ENCODE measurements at regions not wholly inside any gene's neighbourhood (a gene's known extent, or its start where the extent isn't known, plus 50 kb on each side); places are given as distances from the start of the nearest gene placed in this dataset.

DNA sequence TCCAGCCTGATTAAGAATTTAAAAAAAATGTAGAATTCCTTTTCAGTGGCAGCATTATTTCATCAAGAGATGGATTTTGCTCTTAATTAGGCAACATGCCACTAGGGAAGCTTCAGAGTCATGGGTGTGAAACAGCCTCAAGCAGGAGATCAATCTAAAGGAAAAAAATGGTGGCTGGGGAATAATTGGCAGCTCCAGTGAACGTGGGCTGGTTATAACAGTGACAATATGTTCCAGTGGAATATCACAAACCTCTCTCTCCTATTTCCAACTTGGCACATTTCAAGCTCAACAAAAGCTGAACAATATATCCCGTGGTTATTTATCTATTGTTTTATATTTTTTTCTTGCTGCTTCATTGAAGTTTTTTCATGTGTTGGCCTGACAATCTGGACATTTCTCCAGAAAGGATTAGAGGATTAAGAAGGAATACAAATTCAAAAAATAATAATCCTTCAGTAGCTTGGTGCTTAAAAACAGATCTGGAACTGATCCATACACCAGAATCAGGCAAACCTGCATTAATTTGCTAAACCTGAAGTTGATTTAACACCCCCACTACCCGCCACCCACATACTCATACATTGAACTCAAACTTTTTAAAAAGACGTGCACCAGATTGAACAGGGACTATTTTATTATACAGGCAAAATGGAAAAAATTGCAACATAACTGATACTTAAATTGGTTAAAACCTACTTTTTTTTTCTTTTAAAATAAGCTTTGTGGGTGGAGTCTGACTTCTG lies 255.9 kb upstream of the SPRED2 start:
- Histone ChIP-seq H3K27me3 (ENCODE audit: control insufficient read depth, insufficient read depth, low read length) (no peaks in the 10 kb centered on the region), H3K4me1 (ENCODE audit: control insufficient read depth, insufficient read depth, low read length) (no peaks in the 10 kb centered on the region), H3K36me3 (ENCODE audit: control insufficient read depth, insufficient read depth, low read length) (no peaks in the 10 kb centered on the region), H3K9me3 (ENCODE audit: control insufficient read depth, insufficient read depth, low read length) (no peaks in the 10 kb centered on the region), H3K4me3 (ENCODE audit: low read depth, low read length) (no peak overlapping the region), H3K27ac (ENCODE audit: low read depth, low read length) (no peak overlapping the region)
- DNase-seq (ENCODE audit: low read depth in 4 of 6, low spot score in 6 of 6) = peak in 2 of 6 donors; percentile 57 to 87
- WGBS (ENCODE audit: insufficient coverage) = no CpG with 5 or more reads among the region's 4 CpGs

DNA sequence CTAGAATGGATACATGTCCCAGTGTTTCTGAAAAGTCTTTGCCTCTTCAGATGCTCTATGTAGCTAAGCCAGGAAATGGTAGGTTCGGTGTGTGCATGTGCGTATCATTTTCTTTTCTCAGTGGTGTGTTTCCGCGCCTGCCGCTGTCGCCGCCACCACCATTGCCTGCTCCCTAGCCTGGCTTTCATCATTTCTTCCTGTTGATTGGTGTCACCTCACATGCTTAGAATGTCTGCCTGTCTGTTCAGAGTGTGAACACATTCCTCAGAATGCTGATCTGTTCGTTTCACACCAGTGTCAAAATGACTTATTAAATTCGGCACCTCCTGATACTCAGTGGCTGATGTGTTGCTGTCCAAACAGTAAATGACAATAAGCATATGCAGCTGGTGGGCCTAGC lies 255.2 kb upstream of the SPRED2 start:
- 79% methylated on average over 7 of the region's 9 CpGs for WGBS (ENCODE audit: insufficient coverage)
- H3K36me3 ChIP-seq (ENCODE audit: control insufficient read depth, insufficient read depth, low read length) = no peaks in the 10 kb centered on the region

DNA sequence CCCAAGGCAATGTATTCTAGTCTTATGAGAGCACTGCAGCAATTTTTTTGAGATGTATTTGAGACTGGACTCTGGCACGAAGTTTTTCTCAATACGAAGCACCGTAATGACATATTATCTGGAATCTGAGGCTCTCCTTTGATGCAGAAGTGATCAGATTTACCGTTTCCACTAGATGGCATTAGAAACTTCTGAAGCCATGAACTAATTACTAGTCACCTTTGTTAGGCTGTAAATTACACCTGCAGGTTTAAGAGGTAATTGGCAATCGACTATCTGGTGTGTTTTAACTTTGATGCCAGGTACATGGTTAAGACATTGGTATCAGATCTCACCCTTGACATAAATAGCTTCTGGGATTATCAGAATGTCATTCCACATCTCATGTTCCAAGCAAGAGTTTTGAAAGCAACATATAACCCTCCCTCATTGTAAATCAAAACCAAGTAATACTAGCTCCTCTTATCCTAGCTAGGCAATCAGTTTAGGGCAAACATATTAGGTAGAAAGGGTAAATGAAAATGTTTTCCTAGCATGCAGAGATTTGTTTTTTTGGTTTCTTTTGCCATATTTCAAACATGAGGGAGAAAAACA lies 254.6 kb upstream of the SPRED2 start:
- no peaks in the 10 kb centered on the region for H3K27me3 ChIP-seq (ENCODE audit: control insufficient read depth, insufficient read depth, low read length)
- 96% methylated on average over 3 of the region's 5 CpGs for WGBS (ENCODE audit: insufficient coverage)
- H3K4me1 ChIP-seq (ENCODE audit: control insufficient read depth, insufficient read depth, low read length) = no peaks in the 10 kb centered on the region
- no peak overlapping the region for H3K4me3 ChIP-seq (ENCODE audit: low read depth, low read length)
- H3K27ac ChIP-seq (ENCODE audit: low read depth, low read length) = no peak overlapping the region
- H3K9me3 ChIP-seq (ENCODE audit: control insufficient read depth, insufficient read depth, low read length) = no peaks in the 10 kb centered on the region
- H3K36me3 ChIP-seq (ENCODE audit: control insufficient read depth, insufficient read depth, low read length) = no peaks in the 10 kb centered on the region
- peak in 2 of 6 donors; percentile 16 to 79 for DNase-seq (ENCODE audit: low read depth in 4 of 6, low spot score in 6 of 6)

More for the DNA sequence above, 255.2 kb upstream of the SPRED2 start:
- no peak overlapping the region for H3K4me3 ChIP-seq (ENCODE audit: low read depth, low read length)
- no peaks in the 10 kb centered on the region for H3K9me3 ChIP-seq (ENCODE audit: control insufficient read depth, insufficient read depth, low read length)
- H3K4me1 ChIP-seq (ENCODE audit: control insufficient read depth, insufficient read depth, low read length) = no peaks in the 10 kb centered on the region
- H3K27me3 ChIP-seq (ENCODE audit: control insufficient read depth, insufficient read depth, low read length) = no peaks in the 10 kb centered on the region
- peak in 1 of 6 donors; percentile 38 for DNase-seq (ENCODE audit: low read depth in 4 of 6, low spot score in 6 of 6)
- H3K27ac ChIP-seq (ENCODE audit: low read depth, low read length) = no peak overlapping the region

DNA sequence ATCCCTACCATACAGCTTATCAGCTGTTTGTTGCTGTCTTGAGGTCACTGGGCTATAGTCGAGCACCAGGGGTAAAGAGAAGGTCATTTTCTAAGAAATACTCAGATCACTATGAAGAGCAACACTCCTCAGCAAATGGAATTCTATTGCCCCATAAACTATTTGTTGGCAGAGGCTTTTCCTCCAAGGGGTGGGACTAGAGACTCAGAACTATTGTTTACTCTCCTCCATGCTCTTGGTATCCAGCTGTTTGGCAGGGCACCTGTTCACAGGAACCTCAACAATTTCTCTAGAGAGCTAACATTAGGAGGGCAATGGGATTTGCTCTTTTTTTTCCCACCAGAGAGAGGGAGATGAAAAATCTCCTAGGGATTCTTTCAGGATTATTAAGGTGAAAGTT lies 249.1 kb upstream of the SPRED2 start:
- Histone ChIP-seq H3K36me3 (ENCODE audit: control insufficient read depth, insufficient read depth, low read length) (no peaks in the 10 kb centered on the region), H3K27ac (ENCODE audit: low read depth, low read length) (no peak overlapping the region), H3K9me3 (ENCODE audit: control insufficient read depth, insufficient read depth, low read length) (no peaks in the 10 kb centered on the region), H3K27me3 (ENCODE audit: control insufficient read depth, insufficient read depth, low read length) (no peaks in the 10 kb centered on the region), H3K4me1 (ENCODE audit: control insufficient read depth, insufficient read depth, low read length) (no peaks in the 10 kb centered on the region), H3K4me3 (ENCODE audit: low read depth, low read length) (no peak overlapping the region)
- no peak for DNase-seq (ENCODE audit: low read depth in 4 of 6, low spot score in 6 of 6)
- WGBS (ENCODE audit: insufficient coverage) = no CpG with 5 or more reads among the region's 1 CpG

DNA sequence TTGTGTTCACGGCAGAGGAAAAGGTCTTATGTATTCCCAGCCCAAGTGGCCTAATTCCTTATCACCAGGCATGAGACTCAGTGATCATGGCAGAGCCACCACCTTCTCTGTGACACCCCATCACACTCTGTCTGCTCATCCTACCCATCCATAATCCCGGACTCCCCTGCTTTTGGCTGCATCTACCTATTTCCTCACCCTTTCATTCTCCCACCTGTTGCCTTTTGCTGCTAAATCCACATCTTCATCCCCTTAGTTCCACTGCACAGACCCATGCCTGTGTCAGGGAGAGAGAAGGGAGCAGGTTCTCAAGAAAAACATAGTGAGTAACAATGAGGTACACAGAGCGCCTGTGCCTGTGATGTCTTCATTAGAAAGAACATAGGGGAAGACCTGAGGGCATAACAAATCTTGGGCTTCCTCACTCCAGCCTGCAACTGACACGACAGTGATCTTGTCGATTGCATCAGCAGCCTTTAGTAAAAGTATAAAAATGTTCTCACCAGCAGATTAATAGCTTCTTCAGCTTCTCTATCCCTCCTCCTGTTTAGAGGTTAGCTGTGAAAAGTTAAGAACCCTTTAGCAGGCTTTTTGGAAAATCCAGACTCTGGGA lies 246.5 kb upstream of the SPRED2 start:
- WGBS (ENCODE audit: insufficient coverage) = 100% methylated on average over 1 of the region's 5 CpGs
- Histone ChIP-seq H3K36me3 (ENCODE audit: control insufficient read depth, insufficient read depth, low read length) (no peaks in the 10 kb centered on the region), H3K4me1 (ENCODE audit: control insufficient read depth, insufficient read depth, low read length) (no peaks in the 10 kb centered on the region), H3K27ac (ENCODE audit: low read depth, low read length) (no peak overlapping the region), H3K9me3 (ENCODE audit: control insufficient read depth, insufficient read depth, low read length) (peaks cover 4% of the 10 kb centered on the region), H3K4me3 (ENCODE audit: low read depth, low read length) (no peak overlapping the region), H3K27me3 (ENCODE audit: control insufficient read depth, insufficient read depth, low read length) (no peaks in the 10 kb centered on the region)
- no peak for DNase-seq (ENCODE audit: low read depth in 4 of 6, low spot score in 6 of 6)

DNA sequence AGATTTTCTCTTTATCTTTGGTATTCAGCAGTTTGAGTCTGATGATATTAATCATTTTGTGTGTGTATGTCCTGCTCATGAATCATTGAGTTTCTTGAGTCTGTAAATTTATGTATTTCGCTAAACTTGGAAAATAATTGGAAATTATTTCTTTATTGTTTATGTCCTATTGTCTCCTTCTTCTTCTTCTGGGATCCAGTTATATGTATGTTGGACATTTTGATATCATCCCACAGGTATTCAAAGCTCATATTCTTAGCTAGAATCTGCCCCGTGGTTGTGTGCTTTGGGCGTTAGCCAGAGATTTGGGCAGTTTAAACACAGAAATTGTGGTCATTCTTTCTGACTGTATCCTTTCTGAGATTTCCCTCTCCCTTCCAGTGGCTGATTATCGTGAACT lies 243.0 kb upstream of the SPRED2 start:
- no peak overlapping the region for H3K4me3 ChIP-seq (ENCODE audit: low read depth, low read length)
- H3K9me3 ChIP-seq (ENCODE audit: control insufficient read depth, insufficient read depth, low read length) = peaks cover 4% of the 10 kb centered on the region
- H3K27me3 ChIP-seq (ENCODE audit: control insufficient read depth, insufficient read depth, low read length) = no peaks in the 10 kb centered on the region
- WGBS (ENCODE audit: insufficient coverage) = no CpG with 5 or more reads among the region's 4 CpGs
- no peak overlapping the region for H3K27ac ChIP-seq (ENCODE audit: low read depth, low read length)
- no peak for DNase-seq (ENCODE audit: low read depth in 4 of 6, low spot score in 6 of 6)
- H3K4me1 ChIP-seq (ENCODE audit: control insufficient read depth, insufficient read depth, low read length) = no peaks in the 10 kb centered on the region
- no peaks in the 10 kb centered on the region for H3K36me3 ChIP-seq (ENCODE audit: control insufficient read depth, insufficient read depth, low read length)

DNA sequence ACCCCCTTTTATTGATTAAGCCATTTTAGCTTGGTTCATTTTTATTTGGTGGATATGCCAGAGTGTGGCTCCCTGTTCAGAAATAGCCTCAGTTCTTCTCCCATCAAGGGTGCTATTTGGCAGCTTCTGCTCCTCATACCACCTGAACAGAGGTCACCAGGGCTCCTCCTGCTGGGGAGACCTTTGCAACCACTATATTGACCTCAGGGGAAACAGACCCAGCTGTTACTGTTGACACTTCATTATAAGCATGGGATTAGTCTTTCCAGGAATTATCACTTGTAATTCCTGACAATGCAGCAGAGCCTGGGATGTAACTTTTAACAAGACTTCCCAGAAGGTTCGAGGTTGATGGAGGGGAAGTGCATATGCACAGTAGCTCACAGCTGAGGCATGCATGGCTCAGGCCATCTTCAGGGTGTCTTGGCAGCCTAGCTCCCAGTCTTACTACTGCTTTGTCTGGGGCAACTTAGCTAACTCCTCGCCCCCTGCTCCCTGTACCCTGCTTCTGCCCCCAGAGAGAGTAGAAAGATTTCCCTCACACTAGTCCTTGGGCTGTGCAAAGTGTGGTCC lies 239.4 kb upstream of the SPRED2 start:
- DNase-seq (ENCODE audit: low read depth in 4 of 6, low spot score in 6 of 6) = no peak
- 91% methylated on average over 1 of the region's 2 CpGs for WGBS (ENCODE audit: insufficient coverage)

DNA sequence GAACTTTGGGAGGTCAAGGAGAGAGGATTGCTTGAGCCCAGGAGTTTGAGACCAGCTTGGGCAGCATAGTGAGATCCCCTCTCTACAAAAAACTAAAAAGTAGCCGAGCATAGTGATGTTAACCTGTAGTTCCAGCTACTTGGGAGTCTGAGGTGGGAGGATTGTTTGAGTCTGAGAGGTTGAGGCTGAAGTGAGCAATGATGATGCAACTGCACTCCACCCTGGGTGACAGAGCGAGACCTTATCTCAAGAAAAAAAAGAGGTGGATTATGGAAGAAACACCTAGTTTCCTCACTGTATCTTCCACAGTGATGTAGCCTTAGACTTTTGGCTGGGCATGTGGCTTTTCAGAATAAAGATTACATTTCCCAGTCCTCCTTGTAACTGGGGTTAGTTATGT lies 237.2 kb upstream of the SPRED2 start:
- no CpG with 5 or more reads among the region's 2 CpGs for WGBS (ENCODE audit: insufficient coverage)
- Histone ChIP-seq H3K36me3 (ENCODE audit: control insufficient read depth, insufficient read depth, low read length) (no peaks in the 10 kb centered on the region), H3K27me3 (ENCODE audit: control insufficient read depth, insufficient read depth, low read length) (no peaks in the 10 kb centered on the region), H3K4me3 (ENCODE audit: low read depth, low read length) (no peak overlapping the region), H3K9me3 (ENCODE audit: control insufficient read depth, insufficient read depth, low read length) (peaks cover 4% of the 10 kb centered on the region), H3K4me1 (ENCODE audit: control insufficient read depth, insufficient read depth, low read length) (no peaks in the 10 kb centered on the region), H3K27ac (ENCODE audit: low read depth, low read length) (no peak overlapping the region)
- DNase-seq (ENCODE audit: low read depth in 4 of 6, low spot score in 6 of 6) = no peak

More for the DNA sequence above, 239.4 kb upstream of the SPRED2 start:
- H3K36me3 ChIP-seq (ENCODE audit: control insufficient read depth, insufficient read depth, low read length) = no peaks in the 10 kb centered on the region
- H3K9me3 ChIP-seq (ENCODE audit: control insufficient read depth, insufficient read depth, low read length) = peaks cover 7% of the 10 kb centered on the region
- no peaks in the 10 kb centered on the region for H3K4me1 ChIP-seq (ENCODE audit: control insufficient read depth, insufficient read depth, low read length)
- H3K4me3 ChIP-seq (ENCODE audit: low read depth, low read length) = no peak overlapping the region
- no peaks in the 10 kb centered on the region for H3K27me3 ChIP-seq (ENCODE audit: control insufficient read depth, insufficient read depth, low read length)
- no peak overlapping the region for H3K27ac ChIP-seq (ENCODE audit: low read depth, low read length)

DNA sequence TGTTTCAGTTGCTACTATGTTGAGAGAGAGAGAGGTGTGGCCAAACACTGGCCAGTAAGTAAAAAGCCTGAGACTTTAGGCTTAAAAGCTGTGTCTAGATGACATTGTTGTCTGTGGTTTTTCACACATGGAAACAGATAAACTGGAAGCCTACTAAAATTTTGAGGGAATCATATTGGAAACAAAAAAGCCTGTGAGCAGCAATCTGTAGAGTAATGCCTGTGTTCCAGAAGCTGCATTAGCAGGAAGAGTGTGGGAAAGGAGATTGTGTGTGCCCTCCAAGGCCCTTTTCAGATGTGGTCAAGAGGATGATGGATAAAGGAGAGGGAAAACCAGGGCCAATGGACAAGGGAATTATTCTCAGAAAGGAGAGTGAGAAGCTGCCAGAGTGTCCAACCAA lies 236.3 kb upstream of the SPRED2 start:
- DNase-seq (ENCODE audit: low read depth in 4 of 6, low spot score in 6 of 6) = no peak
- Histone ChIP-seq H3K4me3 (ENCODE audit: low read depth, low read length) (no peak overlapping the region), H3K36me3 (ENCODE audit: control insufficient read depth, insufficient read depth, low read length) (no peaks in the 10 kb centered on the region), H3K4me1 (ENCODE audit: control insufficient read depth, insufficient read depth, low read length) (no peaks in the 10 kb centered on the region), H3K9me3 (ENCODE audit: control insufficient read depth, insufficient read depth, low read length) (peaks cover 4% of the 10 kb centered on the region), H3K27me3 (ENCODE audit: control insufficient read depth, insufficient read depth, low read length) (no peaks in the 10 kb centered on the region), H3K27ac (ENCODE audit: low read depth, low read length) (no peak overlapping the region)
